GM21528 (cell line): ENCODE measurements at regions not wholly inside any gene's neighbourhood (a gene's known extent, or its start where the extent isn't known, plus 50 kb on each side); places are given as distances from the start of the nearest gene placed in this dataset.
"Not testable (repeated sequence)": the region's sequence is repeated elsewhere in the genome, so short reads cannot be mapped to it uniquely, and the experiment has no call there.

ENCODE experiments used
- ATAC-seq: cut with Tn5 transposase; IDR thresholded peaks from one replicate; pipeline ENCODE4 v1.9.1; 2021; ENCODE audit warnings: mild to moderate bottlenecking, moderate library complexity; ENCODE audit not compliant: unreplicated experiment, low FRiP score

DNA sequence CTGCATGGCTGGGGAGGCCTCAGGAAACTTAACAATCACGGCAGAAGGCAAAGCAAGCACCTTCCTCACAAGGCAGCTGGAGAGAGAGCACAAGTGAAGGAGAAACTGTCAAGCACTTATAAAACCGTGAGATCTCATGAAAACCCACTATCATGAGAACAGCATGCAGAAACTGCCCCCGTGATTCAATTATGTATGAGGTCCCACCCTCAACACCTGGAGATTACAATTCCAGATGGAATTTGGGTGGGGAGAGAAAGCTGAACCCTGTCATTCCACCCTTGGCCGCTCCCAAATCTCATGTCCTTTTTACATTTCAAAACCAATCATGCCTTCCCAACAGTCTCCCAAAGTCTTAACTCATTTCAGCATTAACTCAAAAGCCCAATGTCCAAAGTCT, 107.2 kb upstream of the ECI2 start:
- ATAC-seq = no peak

DNA sequence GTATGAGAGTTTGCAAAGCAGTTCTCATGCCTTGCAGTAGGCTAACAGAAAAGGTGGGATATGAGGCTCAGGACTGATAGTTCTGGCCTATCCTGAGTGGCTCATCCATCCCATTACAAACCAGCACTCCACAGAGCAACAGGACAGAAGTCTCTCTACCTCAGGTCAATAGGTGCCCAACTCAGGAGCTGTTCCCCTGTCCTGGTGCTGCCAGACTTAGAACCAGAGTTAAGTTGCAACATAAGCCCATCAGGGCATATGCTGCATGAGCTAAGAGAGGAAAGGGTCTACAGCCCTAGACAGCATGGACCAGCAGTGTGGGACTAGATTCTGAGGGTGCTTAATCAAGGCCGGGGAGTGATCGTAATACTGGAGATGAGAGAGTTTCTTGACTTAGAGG, 104.8 kb upstream of the ECI2 start:
- ATAC-seq = no peak

DNA sequence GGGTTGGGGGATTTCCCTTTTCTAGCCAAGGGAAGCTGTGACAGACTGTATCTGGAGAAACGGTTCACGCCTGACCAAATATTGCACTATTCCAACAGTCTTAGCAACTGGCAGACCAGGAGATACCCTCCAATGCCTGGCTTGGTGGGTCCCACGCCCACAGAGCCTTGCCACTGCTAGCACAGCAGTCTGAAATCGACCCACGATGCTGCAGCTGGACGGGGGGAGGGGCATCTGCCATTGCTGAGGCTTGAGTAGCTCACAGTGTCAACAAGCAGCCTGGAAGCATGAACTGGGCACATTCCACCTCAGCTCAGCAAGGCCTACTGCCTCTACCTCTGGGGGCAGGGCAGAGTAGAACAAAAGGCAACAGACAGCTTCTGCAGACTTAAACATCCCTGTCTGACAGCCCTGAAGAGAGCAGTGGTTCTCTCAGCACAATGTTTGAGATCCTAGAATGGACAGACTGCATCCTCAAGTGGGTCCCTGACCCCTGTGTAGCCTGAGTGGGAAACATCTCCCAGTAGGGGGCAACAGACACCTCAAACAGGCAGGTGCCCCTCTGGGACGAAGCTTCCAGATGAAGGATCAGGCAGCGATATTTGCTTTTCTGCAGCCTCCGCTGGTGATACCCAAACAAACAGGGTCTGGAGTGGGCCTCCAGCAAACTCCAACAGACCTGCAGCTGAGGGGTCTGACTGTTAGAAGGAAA, 89.9 kb upstream of the ECI2 start:
- ATAC-seq = no peak

DNA sequence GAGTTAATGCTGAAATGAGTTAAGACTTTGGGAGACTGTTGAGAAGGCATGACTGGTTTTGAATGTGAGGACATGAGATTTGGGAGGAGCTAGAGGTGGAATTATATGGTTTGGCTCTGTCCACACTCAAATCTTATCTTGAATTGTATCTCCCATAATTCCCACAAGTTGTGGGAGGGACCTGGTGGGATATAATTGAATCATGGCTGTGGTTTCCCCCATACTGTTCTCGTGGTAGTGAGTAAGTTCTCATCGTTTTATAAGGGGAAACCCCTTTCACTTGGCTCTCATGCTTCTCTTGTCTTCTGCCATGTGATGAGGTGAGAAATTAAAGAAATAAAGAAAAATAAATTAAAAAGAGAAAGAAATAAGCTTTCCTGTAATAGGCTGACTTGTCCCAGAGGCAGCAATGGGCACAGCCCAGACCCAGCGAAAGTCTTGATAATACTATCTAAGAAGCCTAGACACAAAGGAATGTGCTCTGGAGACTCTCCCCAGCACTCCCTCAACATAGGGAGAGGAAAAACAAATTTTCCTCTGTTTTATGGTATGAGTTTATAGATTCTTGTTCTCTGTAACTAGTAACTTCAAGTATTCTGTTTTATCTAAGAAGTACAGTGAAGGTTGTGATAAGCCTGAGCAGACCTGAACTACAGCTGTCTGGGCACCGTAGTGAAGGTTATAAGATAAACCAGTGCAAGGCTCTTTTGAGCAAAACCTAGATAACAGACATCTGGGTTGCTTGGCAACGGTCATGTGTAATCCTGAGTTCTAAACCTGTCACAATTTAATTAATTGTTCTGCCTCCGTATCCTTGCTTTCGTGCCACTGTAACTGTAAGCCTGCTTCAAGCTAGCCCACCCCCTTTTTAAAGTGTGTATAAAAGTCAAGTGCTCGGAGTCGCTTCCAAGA, 88.9 kb upstream of the ECI2 start:
- no peak for ATAC-seq

DNA sequence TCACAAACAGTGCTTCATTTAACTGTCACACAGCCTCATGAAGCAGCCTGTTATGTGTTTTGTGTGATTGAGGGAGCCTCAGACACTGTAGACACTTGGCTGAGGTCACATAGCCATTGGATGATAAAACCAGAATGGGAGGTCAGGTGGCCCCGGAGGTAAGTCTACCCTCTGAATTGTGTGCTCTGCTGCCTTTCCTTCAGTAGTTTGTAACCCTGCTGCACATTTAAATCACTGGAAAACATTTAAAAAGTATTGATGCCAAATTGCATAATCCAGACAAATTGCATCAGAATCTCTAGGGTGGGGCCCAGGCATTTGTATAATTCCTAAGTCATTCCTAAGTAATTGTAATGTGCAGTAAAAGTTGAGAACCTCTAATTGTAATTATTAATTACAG, 85.2 kb upstream of the ECI2 start:
- ATAC-seq = no peak

DNA sequence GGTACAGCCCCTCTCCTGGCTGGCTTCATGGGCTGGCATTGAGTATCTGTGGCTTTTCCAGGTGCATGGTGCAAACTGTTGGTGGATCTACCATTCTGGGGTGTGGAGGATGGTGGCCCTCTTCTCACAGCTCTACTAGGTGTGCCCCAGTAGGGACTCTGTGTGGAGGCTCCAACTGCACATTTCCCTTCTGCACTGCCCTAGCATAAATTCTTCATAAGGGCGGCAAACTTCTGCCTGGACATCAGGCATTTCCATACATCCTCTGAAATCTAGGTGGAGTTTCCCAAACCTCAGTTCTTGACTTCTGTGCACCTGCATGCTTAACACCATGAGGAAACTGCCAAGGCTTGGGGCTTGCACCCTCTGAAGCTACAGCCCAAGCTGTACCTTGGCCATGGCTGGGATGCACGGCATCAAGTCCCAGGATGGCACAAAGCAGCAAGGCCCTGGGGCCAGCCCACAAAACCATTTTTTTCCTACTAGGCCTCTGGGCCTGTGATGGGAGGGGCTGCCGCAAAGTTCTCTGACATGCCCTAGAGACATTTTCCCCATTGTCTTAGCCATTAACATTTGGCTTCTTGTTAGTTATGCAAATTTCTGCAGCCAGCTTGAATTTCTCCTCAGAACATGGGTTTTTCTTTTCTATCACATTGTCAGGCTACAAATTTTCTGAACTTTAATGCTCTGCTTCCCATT, 83.4 kb upstream of the ECI2 start:
- ATAC-seq = not testable (repeated sequence)

DNA sequence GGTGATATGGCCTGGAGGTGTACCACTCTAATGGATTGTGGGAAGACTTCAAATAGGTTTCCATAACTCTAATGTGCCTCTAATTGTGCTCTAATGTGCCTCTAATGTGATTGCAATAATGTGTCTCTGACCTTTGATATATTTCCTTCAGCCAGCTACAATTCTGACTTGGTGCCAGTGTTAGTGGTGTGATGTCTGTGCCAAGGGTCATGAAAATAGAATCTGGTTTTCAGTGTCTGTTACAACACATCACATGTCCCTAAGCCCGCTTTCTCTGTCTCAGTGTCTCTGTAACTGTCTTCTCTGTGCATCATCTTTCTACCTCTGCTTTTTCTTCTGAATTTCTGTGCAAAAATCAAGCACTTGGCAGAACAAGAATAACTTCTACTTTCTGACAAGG, 77.2 kb upstream of the ECI2 start:
- ATAC-seq = no peak

DNA sequence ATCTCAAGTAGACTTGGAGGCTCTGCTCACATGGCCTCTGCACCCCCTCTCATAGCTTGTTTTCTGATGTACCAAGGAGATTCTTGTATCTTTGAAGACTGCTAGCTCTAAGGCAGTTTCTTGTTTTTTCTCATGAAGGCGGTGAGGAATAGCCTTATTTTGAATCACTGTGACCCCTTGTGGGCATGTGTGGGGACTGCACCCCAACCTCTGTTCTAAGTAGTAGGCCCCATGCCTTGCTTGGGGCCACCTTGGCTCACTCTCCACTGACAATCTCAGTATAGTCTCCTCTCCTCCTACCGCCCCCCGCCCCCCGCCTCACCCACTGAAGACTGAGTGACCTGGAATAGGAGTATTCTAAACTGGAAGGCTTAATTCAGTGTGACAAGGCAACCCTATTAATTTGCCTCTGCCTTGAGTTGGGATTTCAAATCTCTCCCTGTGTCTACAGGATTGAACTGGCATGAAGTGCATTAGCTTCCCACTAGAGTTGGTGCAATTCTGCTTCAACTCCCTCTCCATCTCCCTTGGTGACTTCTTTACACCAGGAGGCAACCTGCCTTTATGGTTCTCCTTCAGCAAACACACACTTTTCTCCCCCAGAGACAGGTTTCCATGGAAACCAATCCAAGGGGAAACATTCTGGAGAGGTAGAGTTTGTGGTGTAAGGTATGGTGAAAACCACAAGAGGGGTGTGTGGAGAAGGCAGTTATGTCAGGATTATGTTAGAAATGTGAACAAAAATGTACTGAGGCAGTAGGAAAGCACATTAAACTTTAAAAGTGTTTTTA, 75.4 kb upstream of the ECI2 start:
- no peak for ATAC-seq

DNA sequence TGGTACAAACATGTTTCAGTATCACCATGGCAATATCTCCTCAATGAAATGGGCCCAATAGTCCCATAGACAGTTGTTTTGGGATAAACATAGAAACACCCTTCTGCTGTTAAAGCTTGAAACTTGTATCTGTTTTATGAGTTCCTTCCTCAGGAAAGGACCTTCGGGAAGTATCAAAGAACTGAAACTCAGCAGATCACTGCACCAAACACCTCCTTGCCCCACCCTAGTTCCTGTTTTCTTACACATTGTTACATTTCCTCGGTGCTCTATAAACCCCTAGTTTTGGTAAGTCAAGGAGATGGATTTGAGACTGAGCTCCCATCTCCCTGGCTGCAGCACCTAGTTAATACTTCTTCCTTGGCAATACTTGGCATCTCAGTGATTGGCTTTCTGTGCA, 73.8 kb upstream of the ECI2 start:
- ATAC-seq = no peak

DNA sequence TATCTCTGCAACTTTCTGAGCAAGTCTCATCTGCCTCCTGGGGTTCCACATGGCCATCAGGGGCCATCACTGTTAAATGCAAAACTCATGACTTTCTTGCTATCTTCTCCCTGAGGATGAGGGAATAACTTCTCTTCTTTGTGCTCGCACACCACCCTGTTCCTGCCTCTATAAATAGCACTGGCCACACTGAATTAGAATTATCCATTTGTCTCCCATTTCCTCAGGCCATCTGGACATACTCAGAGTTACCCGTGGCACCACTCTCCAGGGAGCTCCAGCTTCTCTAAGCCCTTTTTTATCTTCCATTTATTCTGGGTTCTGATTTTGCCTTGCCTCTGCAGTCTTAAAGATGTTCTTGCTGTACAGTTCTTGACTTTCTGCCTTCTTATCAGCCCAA, 72.8 kb upstream of the ECI2 start:
- ATAC-seq = no peak

DNA sequence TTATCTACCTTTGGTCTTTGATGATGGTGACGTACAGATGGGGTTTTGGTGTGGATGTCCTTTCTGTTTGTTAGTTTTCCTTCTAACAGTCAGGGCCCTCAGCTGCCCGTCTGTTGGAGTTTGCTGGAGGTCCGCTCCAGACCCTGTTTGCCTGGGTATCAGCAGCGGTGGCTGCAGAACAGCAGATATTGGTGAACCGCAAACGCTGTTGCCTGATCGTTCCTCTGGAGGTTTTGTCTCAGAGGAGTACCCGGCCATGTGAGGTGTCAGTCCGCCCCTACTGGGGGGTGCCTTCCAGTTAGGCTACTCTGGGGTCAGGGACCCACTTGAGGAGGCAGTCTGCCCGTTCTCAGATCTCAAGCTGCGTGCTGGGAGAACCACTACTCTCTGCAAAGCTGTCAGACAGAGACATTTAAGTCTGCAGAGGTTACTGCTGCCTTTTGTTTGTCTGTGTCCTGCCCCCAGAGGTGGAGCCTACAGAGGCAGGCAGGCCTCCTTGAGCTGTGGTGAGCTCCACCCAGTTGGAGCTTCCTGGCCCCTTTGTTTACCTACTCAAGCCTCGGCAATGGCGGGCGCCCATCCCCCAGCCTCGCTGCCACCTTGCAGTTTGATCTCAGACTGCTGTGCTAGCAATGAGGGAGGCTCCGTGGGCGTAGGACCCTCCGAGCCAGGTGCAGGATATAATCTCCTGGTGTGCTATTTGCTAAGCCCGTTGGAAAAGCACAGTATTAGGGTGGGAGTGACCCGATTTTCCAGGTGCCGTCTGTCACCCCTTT, 68.5 kb upstream of the ECI2 start:
- not testable (repeated sequence) for ATAC-seq

DNA sequence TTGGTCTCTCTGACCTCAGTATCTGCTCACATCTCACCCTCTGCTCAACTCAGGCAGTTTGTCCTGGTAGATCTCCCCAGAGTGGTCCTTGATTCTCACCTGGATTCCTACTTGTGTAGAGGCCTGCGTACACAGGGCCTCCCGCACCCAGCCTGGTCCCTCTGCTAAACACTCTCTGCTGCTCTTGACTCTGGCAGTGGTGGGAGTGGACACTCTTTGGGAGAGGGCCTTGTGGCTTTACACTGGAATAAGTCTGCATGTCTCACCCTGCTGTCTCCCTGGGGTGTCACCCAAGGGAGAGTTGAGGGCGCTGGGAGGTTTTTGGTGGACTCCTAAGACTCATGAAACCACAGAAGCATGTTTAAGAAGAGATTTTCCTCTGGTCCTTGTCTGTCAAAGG, 57.3 kb upstream of the ECI2 start:
- no peak for ATAC-seq

DNA sequence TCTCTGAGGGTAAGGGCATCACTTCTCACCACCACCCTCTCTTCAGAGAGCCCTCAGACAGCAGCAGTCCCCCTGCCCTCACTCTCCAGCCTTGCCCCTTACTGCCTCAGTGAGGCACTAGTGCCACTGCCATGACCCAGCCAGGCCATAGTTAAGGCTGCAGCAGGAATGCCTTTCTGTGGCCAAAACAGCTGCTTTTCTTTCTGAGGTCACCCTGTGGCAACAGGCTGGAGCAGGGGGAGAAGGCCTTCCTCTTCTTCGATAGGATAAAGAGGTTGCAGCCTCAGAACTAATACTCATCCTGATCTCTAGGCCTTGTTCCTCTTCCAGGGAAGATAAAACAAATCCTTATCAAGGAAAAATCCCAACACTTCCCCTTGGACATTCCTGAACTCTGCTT, 56.8 kb upstream of the ECI2 start:
- no peak for ATAC-seq

DNA sequence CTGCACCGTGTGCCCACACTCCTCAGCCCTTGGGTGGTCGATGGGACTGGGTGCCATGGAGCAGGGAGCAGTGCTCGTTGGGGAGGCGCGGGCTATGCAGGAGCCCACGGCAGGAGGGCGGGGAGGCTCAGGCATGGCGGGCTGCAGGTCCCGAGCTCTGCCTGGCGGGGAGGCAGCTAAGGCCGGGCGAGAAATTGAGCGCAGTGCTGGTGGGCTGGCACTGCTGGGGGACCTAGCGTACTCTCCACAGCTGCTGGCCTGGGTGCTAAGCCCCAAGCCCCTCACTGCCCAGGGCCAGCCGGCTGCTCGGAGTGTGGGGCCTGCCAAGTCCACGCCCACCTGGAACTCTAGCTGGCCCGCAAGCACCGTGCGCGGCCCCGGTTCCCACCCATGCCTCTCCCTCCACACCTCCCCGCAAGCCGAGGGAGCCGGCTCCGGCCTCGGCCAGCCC, 55.9 kb upstream of the ECI2 start:
- ATAC-seq = no peak

DNA sequence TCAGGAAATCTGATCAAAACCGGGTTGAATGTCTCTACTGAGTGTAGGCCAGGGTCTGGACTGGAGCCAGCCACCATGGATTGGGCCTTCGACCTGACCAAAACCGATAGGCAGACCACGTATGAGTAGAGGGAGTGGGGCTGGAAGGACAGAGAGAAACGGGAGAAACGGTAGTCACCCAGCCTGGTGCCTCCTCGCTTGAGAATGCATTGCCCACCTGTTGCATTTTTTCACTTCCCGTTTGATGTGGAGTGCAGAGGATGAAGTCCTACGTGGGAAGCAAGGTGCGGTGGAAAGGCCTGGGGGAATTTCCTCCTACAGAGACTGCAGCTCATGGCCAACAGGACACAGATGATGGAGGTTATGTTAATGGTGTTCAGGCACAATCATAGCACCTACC, 53.9 kb upstream of the ECI2 start:
- no peak for ATAC-seq

DNA sequence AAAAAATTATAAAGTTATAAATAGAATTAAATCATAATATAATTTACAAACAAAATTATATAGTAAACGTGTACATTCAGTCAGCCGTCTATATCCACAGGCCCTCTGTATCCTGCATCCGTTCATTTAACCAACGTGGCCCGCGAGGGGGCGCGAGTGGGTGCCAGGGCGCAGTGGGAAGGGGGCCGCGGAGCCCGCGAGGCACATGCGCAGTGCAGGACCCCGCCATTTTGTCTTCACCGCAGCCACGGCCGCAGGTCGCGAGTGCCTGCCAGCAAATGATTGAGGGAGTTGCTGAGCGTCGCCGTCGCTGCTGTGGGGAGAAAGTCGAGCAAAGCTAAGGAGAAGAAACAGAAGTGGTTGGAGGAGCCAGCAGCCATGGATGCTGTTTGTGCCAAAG, 53.4 kb upstream of the ECI2 start:
- no peak for ATAC-seq

DNA sequence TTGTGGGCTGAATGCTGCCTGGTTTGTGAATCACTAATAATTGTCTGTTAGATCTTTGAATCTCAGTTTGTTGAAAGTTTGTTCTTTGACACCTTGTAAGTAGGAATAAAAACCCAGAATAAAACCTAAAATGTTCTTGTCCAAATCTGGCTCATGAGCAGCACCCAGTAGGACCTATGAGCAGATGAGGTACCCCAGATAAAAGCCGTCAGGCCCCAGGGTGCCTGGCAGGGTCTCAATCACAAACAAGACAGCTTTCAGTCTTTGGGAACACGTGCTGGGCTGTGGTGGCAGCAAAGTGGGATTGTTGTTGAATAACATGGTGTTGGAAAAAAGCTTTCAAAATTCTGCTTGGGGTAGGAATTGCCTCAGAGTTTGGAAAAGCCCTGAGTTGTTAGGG, 52.1 kb upstream of the ECI2 start:
- no peak for ATAC-seq

DNA sequence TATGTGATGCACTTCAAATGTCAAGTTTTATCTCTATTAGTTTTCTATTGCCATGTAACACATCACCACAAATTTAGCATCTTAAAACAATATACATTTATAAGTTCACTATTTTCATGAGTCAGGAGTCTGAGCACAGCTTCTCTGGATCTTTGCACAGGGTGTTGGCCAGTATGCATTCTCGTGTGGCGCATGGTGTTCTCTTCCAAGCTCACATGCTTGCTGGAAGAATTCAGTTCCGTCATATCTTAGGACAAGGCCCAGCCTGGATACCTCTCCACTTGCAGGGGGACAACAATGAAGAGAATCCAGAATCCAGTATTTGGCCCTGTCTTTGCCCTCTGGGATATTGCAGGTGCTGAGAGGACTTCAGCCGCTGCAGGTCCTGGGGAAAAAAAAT, 51.0 kb upstream of the ECI2 start:
- ATAC-seq = no peak

DNA sequence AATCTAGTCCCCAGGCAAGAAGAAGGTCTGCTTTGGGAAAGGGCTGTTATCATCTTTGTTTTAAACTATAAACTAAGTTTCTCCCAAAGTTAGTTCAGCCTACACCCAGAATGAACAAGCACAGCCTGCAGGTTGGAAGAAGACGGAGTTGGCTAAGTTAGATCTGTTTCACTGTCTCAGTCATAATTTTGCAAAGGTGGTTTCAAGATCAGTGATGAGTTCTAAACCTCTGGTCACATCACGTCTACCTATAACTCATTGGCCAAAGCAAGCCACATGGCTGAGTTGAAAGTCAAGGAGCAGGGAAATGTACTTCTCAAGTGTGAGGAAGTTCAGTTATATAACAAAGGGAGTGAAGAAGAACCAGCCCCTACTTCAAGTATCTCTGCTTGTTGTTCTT, 50.5 kb upstream of the ECI2 start:
- no peak for ATAC-seq

DNA sequence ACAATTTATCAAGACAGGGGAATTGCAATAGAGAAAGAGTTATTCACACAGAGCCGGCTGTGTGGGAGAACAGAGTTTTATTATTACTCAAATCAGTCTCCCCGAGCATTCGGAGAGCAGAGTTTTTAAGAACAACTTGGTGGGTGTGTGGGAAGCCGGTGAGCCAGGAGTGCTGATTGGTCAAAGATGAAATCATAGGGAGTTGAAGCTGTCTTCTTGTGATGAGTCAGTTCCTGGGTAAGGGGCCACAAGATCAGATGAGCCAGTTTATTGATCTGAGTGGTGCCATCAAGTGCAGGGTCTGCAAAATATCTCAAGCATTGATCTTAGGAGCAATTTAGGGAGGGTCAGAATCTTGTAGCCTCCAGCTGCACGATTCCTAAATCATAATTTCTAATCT, 50.0 kb upstream of the ECI2 start:
- no peak for ATAC-seq
